ENCODE measurements at regions not wholly inside any gene's neighbourhood (a gene's known extent, or its start where the extent isn't known, plus 50 kb on each side); places are given as distances from the start of the nearest gene placed in this dataset.

DNA sequence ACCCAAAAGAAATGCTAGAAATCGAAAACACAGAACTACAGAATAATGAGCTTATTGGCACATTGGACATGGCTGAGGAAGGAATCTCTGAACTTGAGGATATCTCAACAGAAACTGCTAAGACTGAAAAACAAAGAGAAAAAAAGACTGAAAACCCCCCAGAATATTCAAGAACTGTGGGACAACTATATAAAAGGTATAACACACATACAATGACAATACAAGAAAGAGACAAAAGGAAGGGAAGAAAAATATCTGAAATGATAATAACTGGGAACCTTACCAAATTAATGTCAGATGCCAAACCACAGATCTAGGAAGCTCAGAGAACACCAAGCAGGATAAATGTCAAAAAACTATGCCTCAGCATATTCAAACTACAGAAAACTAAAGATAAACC, 68.6 kb upstream of the TNPO1 start:
- no peak for TF ChIP-seq RAD21 (IDR thresholded peaks at IDR 0.05; ENCODE audit: low read length)
- no peak for TF ChIP-seq CEBPB (IDR thresholded peaks at IDR 0.05; ENCODE audit: low read depth, low read length)
- TF ChIP-seq POLR2A (IDR thresholded peaks at IDR 0.05; ENCODE audit: low read depth, low read length) = no peak
- TF ChIP-seq CHD1 (IDR thresholded peaks at IDR 0.05; ENCODE audit: low read depth, low read length) = no peak
- no peak for TF ChIP-seq CTCF (conservative IDR thresholded peaks at IDR 0.05; ENCODE audit: low read depth, low read length)
